Panc1 (cell line): ENCODE measurements at regions not wholly inside any gene's neighbourhood (a gene's known extent, or its start where the extent isn't known, plus 50 kb on each side); places are given as distances from the start of the nearest gene placed in this dataset.

Experiments
- ATAC-seq: fragments of 200-7000 bp; cut with Tn5 transposase; 2 replicates; pipeline ENCODE4 v1.9.1; 2020; ENCODE audit warnings: mild to moderate bottlenecking, moderate library complexity
- BruUV-seq: library from RNA; stranded (reverse); fragments of 400-500 nt; replicated peaks from 2 replicates; lab custom pipeline; 2021; lab: Mats Ljungman, UMichigan
- CTCF ChIA-PET: fragments of 300-600 bp; sonication (Branson Sonifier 250); formaldehyde crosslinking; loops from one replicate; lab custom pipeline; 2022; ENCODE audit warnings: antibody characterized with exemption; lab: Charles Lee
- POLR2A ChIA-PET: fragments of 300-600 bp; sonication (Branson Sonifier 250); formaldehyde crosslinking; loops from one replicate; lab custom pipeline; 2022; ENCODE audit warnings: antibody characterized with exemption; lab: Charles Lee
- DNase-seq: peaks from one replicate; pipeline ENCODE4 v3.0.0-alpha.2; 2010; ENCODE audit warnings: low read depth, low spot score
- H3K27ac ChIP-seq: 2 replicates; pipeline ENCODE4 v1.5.1; 2011; ENCODE audit warnings: mild to moderate bottlenecking, low read length, inconsistent platforms
- H3K27me3 ChIP-seq: fragments of 200-500 bp; sonication (Bioruptor generic); 2 replicates; pipeline ENCODE4 v1.6.0; 2014; ENCODE audit warnings: low read length, inconsistent platforms; ENCODE audit not compliant: control insufficient read depth, insufficient read depth
- H3K36me3 ChIP-seq: fragments of 200-500 bp; sonication (Bioruptor generic); 2 replicates; pipeline ENCODE4 v1.5.1; 2014; ENCODE audit warnings: inconsistent platforms, mild to moderate bottlenecking, low read length, moderate library complexity; ENCODE audit not compliant: control insufficient read depth, insufficient read depth
- H3K4me1 ChIP-seq: 2 replicates; pipeline ENCODE4 v1.5.1; 2011; ENCODE audit warnings: inconsistent platforms, mild to moderate bottlenecking, low read length, moderate library complexity; ENCODE audit not compliant: control insufficient read depth, insufficient read depth
- H3K4me3 ChIP-seq, 2 experiments: 2 replicates each; pipeline ENCODE4 v1.5.1; 2011 to 2012; ENCODE audit warnings: low read depth in 2 of 2, low read length in 2 of 2, mild to moderate bottlenecking in 2 of 2, inconsistent platforms in 1 of 2, moderate library complexity in 1 of 2
- H3K9me3 ChIP-seq: fragments of 200-500 bp; sonication (Bioruptor generic); 2 replicates; pipeline ENCODE4 v1.5.1; 2014; ENCODE audit warnings: low read depth, mild to moderate bottlenecking, inconsistent platforms, low read length, moderate library complexity; ENCODE audit not compliant: control insufficient read depth, insufficient read depth
- CTCF ChIP-seq: fragments of 450-650 bp; IDR thresholded peaks from 2 replicates; pipeline ENCODE4 v1.5.1; 2017; ENCODE audit warnings: mild to moderate bottlenecking
- POLR2AphosphoS5 ChIP-seq: IDR thresholded peaks from 2 replicates; pipeline ENCODE4 v1.6.1; 2012; ENCODE audit warnings: mild to moderate bottlenecking, low read depth, low read length, moderate library complexity
- REST ChIP-seq, 2 experiments: IDR thresholded peaks; 2 replicates each; pipeline ENCODE4 v1.6.1; 2011 to 2012; ENCODE audit warnings: low read depth in 2 of 2, control low read depth in 1 of 2, low read length in 1 of 2, mild to moderate bottlenecking in 1 of 2, moderate library complexity in 1 of 2; ENCODE audit not compliant: insufficient read depth in 1 of 2
- SIN3A ChIP-seq: IDR thresholded peaks from 2 replicates; pipeline ENCODE4 v1.6.1; 2012; ENCODE audit warnings: low read depth, mild to moderate bottlenecking, low read length, moderate library complexity, borderline replicate concordance; ENCODE audit not compliant: insufficient read depth
- TCF7L2 ChIP-seq: IDR thresholded peaks from 2 replicates; pipeline ENCODE4 v1.6.1; 2011; ENCODE audit warnings: mild to moderate bottlenecking, low read depth, low read length, inconsistent platforms
- in situ Hi-C: cut with HindIII; loops from 2 replicates; pipeline ENCODE4 v1.10.0; 2016; ENCODE audit warnings: low sequenced_read_pairs, low pct_unique_long_range_greater_than_20kb
- intact Hi-C: fragments of 100-400 bp; cut with micrococcal nuclease; formaldehyde crosslinking; loops from one replicate; pipeline ENCODE4 v1.10.0; 2022; ENCODE audit not compliant: unreplicated experiment

DNA sequence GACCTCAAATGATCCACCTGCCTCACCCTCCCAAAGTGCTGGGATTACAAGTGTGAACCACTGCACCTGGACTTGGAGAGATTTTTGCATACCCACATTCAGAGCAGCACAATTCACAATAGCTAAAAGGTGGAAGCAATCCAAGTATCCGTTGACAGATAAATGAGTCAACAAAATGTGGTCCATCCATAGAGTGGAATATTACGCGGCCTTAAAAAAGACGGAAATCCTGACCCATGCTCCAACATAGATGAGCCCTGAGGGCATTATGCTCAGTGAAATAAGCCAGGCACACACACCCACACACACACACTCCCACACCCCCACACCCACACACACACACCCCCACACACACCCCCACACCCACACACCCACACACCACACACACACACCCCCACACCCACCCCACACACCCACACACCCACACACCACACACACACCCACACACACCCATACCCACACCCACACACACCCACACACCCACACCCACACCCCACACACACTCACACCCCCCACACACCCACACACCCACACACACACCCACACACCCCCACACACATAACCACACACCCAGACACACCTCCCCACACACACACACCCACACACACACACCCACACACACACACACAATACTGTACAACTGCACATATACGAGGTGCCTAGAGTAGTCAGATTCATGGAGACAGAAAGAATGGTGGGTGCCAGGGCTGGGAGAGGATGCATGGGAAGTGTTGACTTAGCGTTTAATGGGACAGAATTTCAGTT is 124.7 kb downstream of the FOXL1 start:
- Histone ChIP-seq H3K27me3 (no peaks in the 10 kb centered on the region), H3K4me3 (no peak overlapping the region), H3K36me3 (no peaks in the 10 kb centered on the region), H3K4me1 (no peaks in the 10 kb centered on the region), H3K9me3 (no peaks in the 10 kb centered on the region), H3K27ac (no peak overlapping the region)
- DNase-seq (no peak), ATAC-seq (no peak)
- ChIA-PET POLR2A (no interaction called here), CTCF (no interaction called here)
- intact Hi-C loops (no loop called here), in situ Hi-C loops (no loop called here)
- BruUV-seq, result no TSS peak
- no peak for TF ChIP-seq POLR2AphosphoS5
- TF ChIP-seq CTCF, result no peak
- TF ChIP-seq REST (IDR thresholded peaks at IDR 0.05; ENCODE audit: insufficient read depth in 1 of 2, low read depth in 2 of 2, low read length in 1 of 2), result no peak
- TF ChIP-seq TCF7L2, result no peak
- no peak for TF ChIP-seq SIN3A

DNA sequence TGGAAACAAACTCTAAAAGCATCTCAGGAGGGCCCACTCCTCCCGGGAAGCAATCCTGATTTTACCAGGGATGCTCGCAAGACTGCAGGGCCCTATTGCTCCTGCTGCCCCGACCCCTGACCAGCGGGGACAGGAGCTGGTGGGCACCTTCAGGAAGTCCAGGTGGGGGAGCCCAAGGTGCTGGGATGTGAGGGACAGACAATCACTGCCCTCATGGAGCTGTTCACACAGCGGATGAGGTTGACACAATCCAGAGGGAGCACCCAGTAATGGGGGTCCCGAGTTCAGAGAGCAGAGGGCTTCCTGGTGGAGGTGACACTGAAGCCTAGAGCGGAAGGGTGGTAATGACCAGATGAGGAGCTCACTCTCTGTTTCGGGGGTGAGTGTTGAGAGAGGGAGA is 126.2 kb downstream of the FOXL1 start:
- DNase-seq, result no peak
- intact Hi-C loops, result no loop called here
- in situ Hi-C loops, result no loop called here
- no TSS peak for BruUV-seq
- no peaks in the 10 kb centered on the region for H3K9me3 ChIP-seq
- no peak overlapping the region for H3K27ac ChIP-seq
- CTCF ChIA-PET, result no interaction called here
- H3K27me3 ChIP-seq, result no peaks in the 10 kb centered on the region
- no peak overlapping the region for H3K4me3 ChIP-seq
- TF ChIP-seq SIN3A (no peak), POLR2AphosphoS5 (no peak), REST (IDR thresholded peaks at IDR 0.05; ENCODE audit: insufficient read depth in 1 of 2, low read depth in 2 of 2, low read length in 1 of 2) (no peak), CTCF (no peak), TCF7L2 (no peak)
- no peaks in the 10 kb centered on the region for H3K4me1 ChIP-seq
- no peak for ATAC-seq
- POLR2A ChIA-PET, result no interaction called here
- no peaks in the 10 kb centered on the region for H3K36me3 ChIP-seq
